ENCODE measurements at regions not wholly inside any gene's neighbourhood (a gene's known extent, or its start where the extent isn't known, plus 50 kb on each side); places are given as distances from the start of the nearest gene placed in this dataset.

DNA sequence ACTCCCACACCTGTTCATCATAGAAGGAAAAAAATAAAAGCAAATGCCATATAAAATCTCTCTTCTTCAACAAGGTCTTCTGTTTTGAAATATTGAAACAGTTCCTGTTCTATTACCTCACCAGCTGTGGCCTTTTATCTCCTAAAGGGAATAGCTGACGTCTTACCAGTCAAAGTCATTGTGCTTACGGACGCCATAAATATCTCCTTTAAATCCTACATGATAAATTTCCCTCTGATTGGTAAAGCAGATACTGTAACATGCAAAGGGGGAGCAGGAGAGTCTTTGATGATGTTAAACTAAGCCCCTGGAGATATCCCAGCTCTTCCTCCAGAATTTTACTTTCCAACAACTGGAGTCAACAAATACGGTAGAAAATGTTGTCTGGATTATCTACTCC is 168.4 kb downstream of the ZC3H11B start:
- Histone ChIP-seq H3K4me3 (ENCODE audit: low read depth in 1 of 2, low read length in 2 of 2) (no peak overlapping the region), H3K36me3 (ENCODE audit: control insufficient read depth in 2 of 2, insufficient read depth in 2 of 2, low read length in 1 of 2) (no peaks in the 10 kb centered on the region), H3K9me3 (ENCODE audit: control insufficient read depth in 2 of 2, insufficient read depth in 1 of 2, low read depth in 1 of 2, low read length in 1 of 2) (no peaks in the 10 kb centered on the region), H3K4me1 (ENCODE audit: control insufficient read depth in 2 of 2, insufficient read depth in 2 of 2, low read length in 1 of 2) (no peaks in the 10 kb centered on the region), H3K27ac (ENCODE audit: low read depth in 2 of 2, low read length in 1 of 2) (no peak overlapping the region), H3K27me3 (ENCODE audit: control insufficient read depth in 1 of 2, insufficient read depth in 2 of 2, low read length in 2 of 2) (no peaks in the 10 kb centered on the region)
- 85 to 86% methylated on average over 4 of the region's 4 CpGs for WGBS, 2 donors

DNA sequence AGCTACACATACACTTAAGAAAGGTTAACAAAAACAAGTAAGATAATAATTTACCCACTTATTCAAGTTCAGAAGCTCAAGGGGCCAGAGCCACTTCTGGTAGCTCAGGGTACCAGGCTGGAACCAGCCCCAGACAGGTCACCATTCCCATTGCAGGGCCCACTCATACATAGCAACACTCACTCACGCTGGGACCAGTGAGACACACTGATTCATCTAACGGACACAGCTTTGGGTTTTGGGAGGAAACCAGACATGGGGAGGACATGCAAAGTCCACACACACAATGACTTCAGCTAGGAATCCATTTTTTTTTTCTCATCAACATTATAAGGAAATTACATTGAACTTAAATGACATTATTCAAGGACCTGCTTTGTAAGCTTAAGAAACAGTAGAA is 169.1 kb downstream of the ZC3H11B start:
- H3K27me3 ChIP-seq (ENCODE audit: control insufficient read depth in 1 of 2, insufficient read depth in 2 of 2, low read length in 2 of 2), result no peaks in the 10 kb centered on the region
- H3K4me3 ChIP-seq (ENCODE audit: low read depth in 1 of 2, low read length in 2 of 2), result no peak overlapping the region
- no peaks in the 10 kb centered on the region for H3K36me3 ChIP-seq (ENCODE audit: control insufficient read depth in 2 of 2, insufficient read depth in 2 of 2, low read length in 1 of 2)
- H3K4me1 ChIP-seq (ENCODE audit: control insufficient read depth in 2 of 2, insufficient read depth in 2 of 2, low read length in 1 of 2), result no peaks in the 10 kb centered on the region
- no peak overlapping the region for H3K27ac ChIP-seq (ENCODE audit: low read depth in 2 of 2, low read length in 1 of 2)
- no peaks in the 10 kb centered on the region for H3K9me3 ChIP-seq (ENCODE audit: control insufficient read depth in 2 of 2, insufficient read depth in 1 of 2, low read depth in 1 of 2, low read length in 1 of 2)
- 83 to 86% methylated on average over 2 of the region's 2 CpGs for WGBS, 2 donors

DNA sequence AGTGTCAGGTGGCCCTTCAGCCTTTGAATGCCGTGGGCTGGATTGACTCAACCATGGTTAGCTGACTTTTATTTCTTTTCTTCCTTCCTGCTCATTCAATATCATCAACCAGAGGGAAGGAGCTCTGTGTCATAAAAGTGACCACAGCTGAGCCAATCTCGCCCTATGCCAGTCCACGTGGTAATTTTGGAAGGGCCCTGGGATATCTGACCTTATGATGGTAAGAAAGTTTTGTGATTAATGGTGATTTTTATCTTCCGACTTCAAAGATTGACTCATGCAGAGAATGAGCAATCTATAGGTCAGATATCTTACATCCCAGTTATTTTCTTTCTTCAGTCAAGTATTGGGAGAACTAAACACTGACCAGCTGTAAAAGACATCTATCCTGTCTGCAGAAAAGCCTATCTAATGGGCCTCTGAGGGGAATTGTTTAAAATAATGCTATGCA is 170.3 kb downstream of the ZC3H11B start:
- Histone ChIP-seq H3K4me3 (ENCODE audit: low read depth in 1 of 2, low read length in 2 of 2) (no peak overlapping the region), H3K36me3 (ENCODE audit: control insufficient read depth in 2 of 2, insufficient read depth in 2 of 2, low read length in 1 of 2) (no peaks in the 10 kb centered on the region), H3K27ac (ENCODE audit: low read depth in 2 of 2, low read length in 1 of 2) (no peak overlapping the region), H3K4me1 (ENCODE audit: control insufficient read depth in 2 of 2, insufficient read depth in 2 of 2, low read length in 1 of 2) (no peaks in the 10 kb centered on the region), H3K9me3 (ENCODE audit: control insufficient read depth in 2 of 2, insufficient read depth in 1 of 2, low read depth in 1 of 2, low read length in 1 of 2) (no peaks in the 10 kb centered on the region), H3K27me3 (ENCODE audit: control insufficient read depth in 1 of 2, insufficient read depth in 2 of 2, low read length in 2 of 2) (no peaks in the 10 kb centered on the region)
- 63 to 65% methylated on average over 4 of the region's 4 CpGs for WGBS, 2 donors

DNA sequence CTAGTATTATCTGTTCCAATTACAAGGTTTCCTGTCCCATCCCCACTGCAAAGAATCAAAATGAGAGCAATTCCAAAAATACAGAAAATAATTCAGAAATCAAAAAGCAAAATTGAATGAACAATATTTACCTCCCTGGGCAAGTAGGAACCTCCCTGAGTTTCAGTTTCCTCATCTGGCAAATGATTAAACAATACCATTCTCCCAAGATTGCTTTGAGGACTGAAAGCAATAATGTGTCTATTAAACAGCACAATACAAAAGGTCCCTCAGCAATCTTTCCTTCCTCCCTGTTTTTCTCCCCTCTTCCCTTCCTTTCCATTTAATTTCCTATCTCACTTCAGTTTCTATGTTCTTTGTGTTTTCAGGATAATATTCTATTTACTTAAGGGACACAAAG is 171.0 kb downstream of the ZC3H11B start:
- H3K27me3 ChIP-seq (ENCODE audit: control insufficient read depth in 1 of 2, insufficient read depth in 2 of 2, low read length in 2 of 2), result no peaks in the 10 kb centered on the region
- no peak overlapping the region for H3K4me3 ChIP-seq (ENCODE audit: low read depth in 1 of 2, low read length in 2 of 2)
- H3K4me1 ChIP-seq (ENCODE audit: control insufficient read depth in 2 of 2, insufficient read depth in 2 of 2, low read length in 1 of 2), result no peaks in the 10 kb centered on the region
- no peak overlapping the region for H3K27ac ChIP-seq (ENCODE audit: low read depth in 2 of 2, low read length in 1 of 2)
- no peaks in the 10 kb centered on the region for H3K9me3 ChIP-seq (ENCODE audit: control insufficient read depth in 2 of 2, insufficient read depth in 1 of 2, low read depth in 1 of 2, low read length in 1 of 2)
- no peaks in the 10 kb centered on the region for H3K36me3 ChIP-seq (ENCODE audit: control insufficient read depth in 2 of 2, insufficient read depth in 2 of 2, low read length in 1 of 2)

DNA sequence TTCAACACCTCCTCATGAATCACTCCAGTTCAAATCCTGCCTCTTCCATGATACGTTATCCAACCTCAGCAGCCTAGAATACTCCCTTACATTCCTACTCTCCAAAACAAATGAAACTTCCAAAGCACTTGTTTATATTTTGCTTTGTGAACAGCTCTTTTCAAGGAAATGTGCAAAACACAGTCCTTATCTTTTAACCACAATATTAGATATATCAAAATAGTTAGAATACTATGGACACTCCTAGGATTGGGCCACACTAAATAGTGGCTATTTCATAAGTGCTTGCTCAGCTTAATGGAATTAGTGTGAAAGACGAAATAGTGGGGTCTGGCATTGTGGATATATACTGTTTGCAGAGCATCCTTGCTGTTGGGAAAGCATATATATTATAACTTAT is 173.5 kb downstream of the ZC3H11B start:
- H3K4me3 ChIP-seq (ENCODE audit: low read depth in 1 of 2, low read length in 2 of 2), result no peak overlapping the region
- no peak overlapping the region for H3K27ac ChIP-seq (ENCODE audit: low read depth in 2 of 2, low read length in 1 of 2)
- 82 to 87% methylated on average over 2 of the region's 2 CpGs for WGBS, 2 donors
- no peaks in the 10 kb centered on the region for H3K27me3 ChIP-seq (ENCODE audit: control insufficient read depth in 1 of 2, insufficient read depth in 2 of 2, low read length in 2 of 2)
- H3K9me3 ChIP-seq (ENCODE audit: control insufficient read depth in 2 of 2, insufficient read depth in 1 of 2, low read depth in 1 of 2, low read length in 1 of 2), result no peaks in the 10 kb centered on the region
- H3K4me1 ChIP-seq (ENCODE audit: control insufficient read depth in 2 of 2, insufficient read depth in 2 of 2, low read length in 1 of 2), result no peaks in the 10 kb centered on the region
- no peaks in the 10 kb centered on the region for H3K36me3 ChIP-seq (ENCODE audit: control insufficient read depth in 2 of 2, insufficient read depth in 2 of 2, low read length in 1 of 2)

DNA sequence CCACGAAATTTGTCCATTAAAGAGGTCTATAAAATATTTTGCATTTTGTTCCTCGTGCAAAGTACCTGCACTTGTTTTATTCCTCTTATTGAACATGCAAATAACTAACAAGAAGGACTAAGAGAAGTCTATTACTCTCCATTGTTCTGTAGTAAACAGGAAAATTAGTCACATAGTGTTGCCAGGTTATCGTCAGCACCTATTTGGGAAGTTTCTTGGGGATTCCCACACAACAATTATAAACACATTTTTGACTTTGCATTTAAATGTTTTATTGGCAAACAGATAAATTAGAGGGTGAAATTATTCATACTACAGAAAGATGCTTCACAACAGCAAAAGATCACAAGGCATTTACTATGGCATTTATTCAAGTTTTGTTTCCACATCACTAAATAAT is 174.5 kb downstream of the ZC3H11B start:
- whole genome bisulfite sequencing, 2 donors, result 63 to 76% methylated on average over 3 of the region's 3 CpGs
- H3K9me3 ChIP-seq (ENCODE audit: control insufficient read depth in 2 of 2, insufficient read depth in 1 of 2, low read depth in 1 of 2, low read length in 1 of 2), result no peaks in the 10 kb centered on the region
- H3K27me3 ChIP-seq (ENCODE audit: control insufficient read depth in 1 of 2, insufficient read depth in 2 of 2, low read length in 2 of 2), result no peaks in the 10 kb centered on the region
- H3K4me1 ChIP-seq (ENCODE audit: control insufficient read depth in 2 of 2, insufficient read depth in 2 of 2, low read length in 1 of 2), result no peaks in the 10 kb centered on the region
- H3K27ac ChIP-seq (ENCODE audit: low read depth in 2 of 2, low read length in 1 of 2), result no peak overlapping the region
- H3K36me3 ChIP-seq (ENCODE audit: control insufficient read depth in 2 of 2, insufficient read depth in 2 of 2, low read length in 1 of 2), result no peaks in the 10 kb centered on the region
- no peak overlapping the region for H3K4me3 ChIP-seq (ENCODE audit: low read depth in 1 of 2, low read length in 2 of 2)

DNA sequence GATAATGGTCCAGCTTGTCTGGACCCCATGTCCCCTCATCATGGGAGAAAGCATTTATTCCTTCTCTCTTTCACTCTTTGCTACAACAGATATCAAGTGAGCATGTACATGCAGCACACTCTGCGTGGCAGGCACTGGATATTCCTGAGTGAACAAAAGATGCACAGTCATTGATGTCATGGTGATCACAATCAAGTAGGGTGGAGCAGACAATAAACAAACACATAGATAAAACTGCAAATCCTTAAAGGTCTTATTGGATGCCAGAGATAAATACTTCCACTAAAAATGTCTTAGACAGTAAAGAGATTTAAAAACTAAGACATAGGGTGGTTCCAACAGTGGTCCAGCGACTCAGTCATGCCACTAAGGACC is 178.0 kb downstream of the ZC3H11B start:
- no peaks in the 10 kb centered on the region for H3K36me3 ChIP-seq (ENCODE audit: control insufficient read depth in 2 of 2, insufficient read depth in 2 of 2, low read length in 1 of 2)
- H3K27me3 ChIP-seq (ENCODE audit: control insufficient read depth in 1 of 2, insufficient read depth in 2 of 2, low read length in 2 of 2), result no peaks in the 10 kb centered on the region
- H3K9me3 ChIP-seq (ENCODE audit: control insufficient read depth in 2 of 2, insufficient read depth in 1 of 2, low read depth in 1 of 2, low read length in 1 of 2), result no peaks in the 10 kb centered on the region
- no peaks in the 10 kb centered on the region for H3K4me1 ChIP-seq (ENCODE audit: control insufficient read depth in 2 of 2, insufficient read depth in 2 of 2, low read length in 1 of 2)
- WGBS, 2 donors, result 86 to 89% methylated on average over 2 of the region's 2 CpGs
- H3K27ac ChIP-seq (ENCODE audit: low read depth in 2 of 2, low read length in 1 of 2), result no peak overlapping the region
- H3K4me3 ChIP-seq (ENCODE audit: low read depth in 1 of 2, low read length in 2 of 2), result no peak overlapping the region

DNA sequence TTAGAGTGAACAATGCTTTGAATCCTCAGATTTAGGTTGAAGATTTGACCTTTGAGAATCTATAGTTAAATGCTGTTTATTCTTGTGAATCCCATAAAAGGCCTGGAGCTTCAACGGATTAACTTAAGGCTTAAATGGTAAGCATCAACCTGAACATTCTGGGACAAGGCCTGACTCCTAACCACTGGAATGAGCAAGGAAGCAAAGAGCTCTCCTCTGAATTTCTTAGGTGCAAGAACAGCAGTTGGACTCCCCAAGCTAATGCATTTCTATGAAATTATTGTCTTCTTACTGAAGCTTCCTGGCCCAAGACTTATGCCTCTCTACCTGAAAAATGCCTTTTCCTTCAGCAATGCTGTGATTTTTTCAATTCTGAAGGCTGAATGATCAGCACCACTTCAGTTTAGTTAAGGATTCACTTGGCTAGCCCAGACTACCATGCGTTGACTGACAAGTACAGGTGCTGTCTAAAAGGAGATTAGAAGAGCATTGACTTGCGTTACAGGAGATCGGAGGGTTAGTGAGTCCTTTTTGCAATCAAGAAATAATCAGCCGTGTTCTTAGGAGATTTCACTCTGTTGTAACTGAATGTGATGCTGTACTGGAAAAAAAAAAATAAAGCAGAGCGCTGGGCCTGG is 178.5 kb downstream of the ZC3H11B start:
- 75 to 83% methylated on average over 6 of the region's 6 CpGs for WGBS, 2 donors

DNA sequence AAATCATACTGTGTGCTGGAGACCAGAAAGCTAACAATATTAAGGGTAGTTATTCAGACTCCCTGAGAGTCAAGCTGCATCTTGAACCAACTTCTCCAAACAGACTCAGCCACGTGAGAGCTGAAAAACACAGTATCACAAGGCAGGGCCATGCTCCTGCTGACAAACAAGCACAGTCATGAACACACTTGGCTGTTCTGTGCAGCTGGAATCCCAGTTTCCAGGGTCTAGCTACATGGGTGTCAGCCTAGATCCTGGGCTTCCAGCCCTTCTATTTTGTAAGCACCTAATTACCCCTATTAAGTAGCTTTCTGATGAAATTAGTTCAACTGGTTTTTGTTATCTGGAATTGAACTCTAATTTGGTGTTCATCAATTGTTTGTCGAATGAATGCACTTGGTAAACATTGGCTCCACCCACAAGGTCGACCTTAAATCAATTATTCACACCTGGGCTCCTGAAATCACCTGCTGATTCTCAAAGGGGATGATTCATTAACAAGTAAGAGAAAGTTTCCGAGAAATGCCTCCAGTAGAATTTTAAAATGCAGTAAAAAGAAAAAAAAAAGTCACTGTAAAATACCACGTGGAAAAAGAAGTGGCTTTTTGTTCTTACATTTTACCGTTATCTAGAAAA is 179.3 kb downstream of the ZC3H11B start:
- H3K27me3 ChIP-seq (ENCODE audit: control insufficient read depth in 1 of 2, insufficient read depth in 2 of 2, low read length in 2 of 2), result no peaks in the 10 kb centered on the region
- no peak overlapping the region for H3K4me3 ChIP-seq (ENCODE audit: low read depth in 1 of 2, low read length in 2 of 2)
- H3K4me1 ChIP-seq (ENCODE audit: control insufficient read depth in 2 of 2, insufficient read depth in 2 of 2, low read length in 1 of 2), result no peaks in the 10 kb centered on the region
- no peaks in the 10 kb centered on the region for H3K36me3 ChIP-seq (ENCODE audit: control insufficient read depth in 2 of 2, insufficient read depth in 2 of 2, low read length in 1 of 2)
- WGBS, 2 donors, result 36 to 44% methylated on average over 6 of the region's 6 CpGs
- H3K27ac ChIP-seq (ENCODE audit: low read depth in 2 of 2, low read length in 1 of 2), result no peak overlapping the region
- H3K9me3 ChIP-seq (ENCODE audit: control insufficient read depth in 2 of 2, insufficient read depth in 1 of 2, low read depth in 1 of 2, low read length in 1 of 2), result no peaks in the 10 kb centered on the region

More for the DNA sequence above, 178.5 kb downstream of the ZC3H11B start:
- no peak overlapping the region for H3K27ac ChIP-seq (ENCODE audit: low read depth in 2 of 2, low read length in 1 of 2)
- H3K9me3 ChIP-seq (ENCODE audit: control insufficient read depth in 2 of 2, insufficient read depth in 1 of 2, low read depth in 1 of 2, low read length in 1 of 2), result no peaks in the 10 kb centered on the region
- H3K4me3 ChIP-seq (ENCODE audit: low read depth in 1 of 2, low read length in 2 of 2), result no peak overlapping the region
- no peaks in the 10 kb centered on the region for H3K4me1 ChIP-seq (ENCODE audit: control insufficient read depth in 2 of 2, insufficient read depth in 2 of 2, low read length in 1 of 2)
- H3K36me3 ChIP-seq (ENCODE audit: control insufficient read depth in 2 of 2, insufficient read depth in 2 of 2, low read length in 1 of 2), result no peaks in the 10 kb centered on the region
- no peaks in the 10 kb centered on the region for H3K27me3 ChIP-seq (ENCODE audit: control insufficient read depth in 1 of 2, insufficient read depth in 2 of 2, low read length in 2 of 2)

DNA sequence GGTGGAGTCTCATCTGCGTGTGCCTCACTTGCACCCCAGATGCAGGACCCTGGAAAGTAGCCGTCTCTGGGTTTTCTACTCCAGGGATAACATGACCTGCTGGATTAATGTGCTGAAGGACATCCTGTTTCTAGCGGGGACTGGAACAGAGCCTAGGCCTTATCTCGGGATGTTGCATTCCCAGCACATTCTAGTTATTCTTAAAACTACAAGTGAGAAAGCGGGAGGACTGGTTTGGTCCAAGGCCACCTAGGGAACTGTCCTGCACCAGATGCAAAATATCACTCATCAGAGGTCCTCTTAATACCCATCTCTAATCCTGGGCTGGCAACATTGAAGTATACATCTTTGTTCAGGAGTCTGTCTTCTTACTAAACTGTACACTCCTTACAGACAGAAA is 179.9 kb downstream of the ZC3H11B start:
- H3K27ac ChIP-seq (ENCODE audit: low read depth in 2 of 2, low read length in 1 of 2), result no peak overlapping the region
- H3K9me3 ChIP-seq (ENCODE audit: control insufficient read depth in 2 of 2, insufficient read depth in 1 of 2, low read depth in 1 of 2, low read length in 1 of 2), result no peaks in the 10 kb centered on the region
- no peak overlapping the region for H3K4me3 ChIP-seq (ENCODE audit: low read depth in 1 of 2, low read length in 2 of 2)
- H3K27me3 ChIP-seq (ENCODE audit: control insufficient read depth in 1 of 2, insufficient read depth in 2 of 2, low read length in 2 of 2), result no peaks in the 10 kb centered on the region
- WGBS, 2 donors, result 69 to 71% methylated on average over 5 of the region's 5 CpGs
- H3K4me1 ChIP-seq (ENCODE audit: control insufficient read depth in 2 of 2, insufficient read depth in 2 of 2, low read length in 1 of 2), result no peaks in the 10 kb centered on the region
- no peaks in the 10 kb centered on the region for H3K36me3 ChIP-seq (ENCODE audit: control insufficient read depth in 2 of 2, insufficient read depth in 2 of 2, low read length in 1 of 2)
